ENCODE measurements at regions not wholly inside any gene's neighbourhood (a gene's known extent, or its start where the extent isn't known, plus 50 kb on each side); places are given as distances from the start of the nearest gene placed in this dataset.

DNA sequence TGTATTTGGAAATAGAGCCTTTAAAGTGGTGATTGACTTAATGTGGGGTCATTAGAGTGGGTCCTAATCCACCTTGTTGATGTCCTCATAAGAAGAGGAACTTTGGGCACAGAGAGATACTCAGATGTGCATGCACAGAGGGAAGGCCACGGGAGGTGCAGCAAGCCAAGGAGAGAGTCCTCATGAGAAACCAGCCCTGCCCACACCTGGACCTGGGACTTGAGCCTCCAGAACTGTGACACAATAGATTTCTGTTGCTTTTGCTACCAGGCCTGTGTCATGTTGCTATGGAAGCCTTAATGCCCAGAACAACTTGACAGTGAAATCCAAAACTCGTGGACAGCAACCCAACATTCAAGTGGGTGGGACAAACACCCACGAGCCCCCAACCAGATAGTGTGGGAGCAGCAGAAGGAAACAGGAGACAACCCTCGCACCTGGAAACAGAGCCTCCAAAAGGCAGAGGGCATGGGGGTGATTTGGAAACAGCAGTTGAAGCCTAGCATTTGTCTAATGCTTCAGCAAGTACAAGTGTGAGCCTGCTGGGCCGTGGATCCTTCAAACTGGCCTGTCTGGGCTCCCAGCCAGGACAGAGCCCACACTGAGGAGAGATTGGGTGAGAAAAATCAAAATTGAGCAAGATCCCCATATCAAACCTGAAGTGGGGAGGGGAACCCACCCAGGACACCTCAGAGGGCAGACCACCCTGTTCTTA, 201.0 kb upstream of the CST7 start:
- H3K4me2 ChIP-seq (ENCODE audit: insufficient read depth, low read length): no peak overlapping the region
- H3K79me2 ChIP-seq (ENCODE audit: control insufficient read depth, insufficient read depth, low read length): no peaks in the 10 kb centered on the region
- H3K9me3 ChIP-seq (replicated peaks; ENCODE audit: control insufficient read depth, insufficient read depth, low read length): no peaks in the 10 kb centered on the region
- POLR2A ChIA-PET: no interaction called here
- no peaks in the 10 kb centered on the region for H3K27me3 ChIP-seq (ENCODE audit: control insufficient read depth in 2 of 2, insufficient read depth in 2 of 2, low read length in 2 of 2)
- CTCF ChIA-PET: no interaction called here
- no peak for DNase-seq (ENCODE audit: low read depth, low spot score)
- no TSS peak for BruUV-seq (replicated peaks)
- no peak overlapping the region for H3K27ac ChIP-seq (ENCODE audit: insufficient read depth, low read depth, low read length)
- H3K36me3 ChIP-seq (ENCODE audit: control insufficient read depth in 2 of 2, extremely low read depth in 1 of 2, insufficient read depth in 2 of 2, low read length in 2 of 2): no peaks in the 10 kb centered on the region
- TF ChIP-seq POLR2A (IDR thresholded peaks at IDR 0.05; ENCODE audit: low read depth, low read length): no peak
- TF ChIP-seq FOS (IDR thresholded peaks at IDR 0.05; ENCODE audit: borderline replicate concordance, insufficient read depth, low read length): no peak
- TF ChIP-seq, protein P1, sequence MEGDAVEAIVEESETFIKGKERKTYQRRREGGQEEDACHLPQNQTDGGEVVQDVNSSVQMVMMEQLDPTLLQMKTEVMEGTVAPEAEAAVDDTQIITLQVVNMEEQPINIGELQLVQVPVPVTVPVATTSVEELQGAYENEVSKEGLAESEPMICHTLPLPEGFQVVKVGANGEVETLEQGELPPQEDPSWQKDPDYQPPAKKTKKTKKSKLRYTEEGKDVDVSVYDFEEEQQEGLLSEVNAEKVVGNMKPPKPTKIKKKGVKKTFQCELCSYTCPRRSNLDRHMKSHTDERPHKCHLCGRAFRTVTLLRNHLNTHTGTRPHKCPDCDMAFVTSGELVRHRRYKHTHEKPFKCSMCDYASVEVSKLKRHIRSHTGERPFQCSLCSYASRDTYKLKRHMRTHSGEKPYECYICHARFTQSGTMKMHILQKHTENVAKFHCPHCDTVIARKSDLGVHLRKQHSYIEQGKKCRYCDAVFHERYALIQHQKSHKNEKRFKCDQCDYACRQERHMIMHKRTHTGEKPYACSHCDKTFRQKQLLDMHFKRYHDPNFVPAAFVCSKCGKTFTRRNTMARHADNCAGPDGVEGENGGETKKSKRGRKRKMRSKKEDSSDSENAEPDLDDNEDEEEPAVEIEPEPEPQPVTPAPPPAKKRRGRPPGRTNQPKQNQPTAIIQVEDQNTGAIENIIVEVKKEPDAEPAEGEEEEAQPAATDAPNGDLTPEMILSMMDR (IDR thresholded peaks at IDR 0.05; ENCODE audit: extremely low read depth in 1 of 2, insufficient read depth in 1 of 2, low read depth in 1 of 2, low read length in 2 of 2): no peak
- TF ChIP-seq, protein P2, sequence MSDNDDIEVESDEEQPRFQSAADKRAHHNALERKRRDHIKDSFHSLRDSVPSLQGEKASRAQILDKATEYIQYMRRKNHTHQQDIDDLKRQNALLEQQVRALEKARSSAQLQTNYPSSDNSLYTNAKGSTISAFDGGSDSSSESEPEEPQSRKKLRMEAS (IDR thresholded peaks at IDR 0.05; ENCODE audit: insufficient read depth, insufficient read length): no peak
- TF ChIP-seq EZH2 (IDR thresholded peaks at IDR 0.05; ENCODE audit: borderline replicate concordance, low read depth, low read length, severe bottlenecking): no peak
- no peak for TF ChIP-seq MYC (IDR thresholded peaks at IDR 0.05; ENCODE audit: low read depth, low read length)
- TF ChIP-seq GATA2 (IDR thresholded peaks at IDR 0.05; ENCODE audit: insufficient read depth, insufficient read length, low read depth, low read length): no peak
- no peak for TF ChIP-seq POLR2AphosphoS5 (IDR thresholded peaks at IDR 0.05; ENCODE audit: insufficient read depth, low read depth, low read length)
- no peak for TF ChIP-seq JUN (IDR thresholded peaks at IDR 0.05; ENCODE audit: borderline replicate concordance, insufficient read depth, insufficient read length, low read depth)
- no peaks in the 10 kb centered on the region for H3K4me1 ChIP-seq (ENCODE audit: control insufficient read depth, extremely low read depth, insufficient read depth, low read length)
- dilution Hi-C loops (cut with MboI; ENCODE audit: extremely low pct_ligation_motif_present, low sequenced_read_pairs) (no loop called here), intact Hi-C loops (cut with micrococcal nuclease) (no loop called here)
- H3K9ac ChIP-seq (replicated peaks; ENCODE audit: extremely low read depth, insufficient read depth, low read length): no peak overlapping the region
- no peak overlapping the region for H2AFZ ChIP-seq (ENCODE audit: low read depth, low read length)
- H4K20me1 ChIP-seq (replicated peaks; ENCODE audit: control insufficient read depth, extremely low read depth, insufficient read depth, low read length): no peaks in the 10 kb centered on the region
- FAIRE-seq: no peak
- H3K4me3 ChIP-seq (replicated peaks in 1 of 3; ENCODE audit: insufficient read depth in 1 of 3, low read depth in 1 of 3, low read length in 3 of 3): no peak overlapping the region
- no peaks in the 10 kb centered on the region for H3K9me1 ChIP-seq (replicated peaks; ENCODE audit: control insufficient read depth, extremely low read depth, insufficient read depth, low read length)

Data from endothelial cell of umbilical vein (primary cell).